ENCODE measurements at regions not wholly inside any gene's neighbourhood (a gene's known extent, or its start where the extent isn't known, plus 50 kb on each side); places are given as distances from the start of the nearest gene placed in this dataset.

DNA sequence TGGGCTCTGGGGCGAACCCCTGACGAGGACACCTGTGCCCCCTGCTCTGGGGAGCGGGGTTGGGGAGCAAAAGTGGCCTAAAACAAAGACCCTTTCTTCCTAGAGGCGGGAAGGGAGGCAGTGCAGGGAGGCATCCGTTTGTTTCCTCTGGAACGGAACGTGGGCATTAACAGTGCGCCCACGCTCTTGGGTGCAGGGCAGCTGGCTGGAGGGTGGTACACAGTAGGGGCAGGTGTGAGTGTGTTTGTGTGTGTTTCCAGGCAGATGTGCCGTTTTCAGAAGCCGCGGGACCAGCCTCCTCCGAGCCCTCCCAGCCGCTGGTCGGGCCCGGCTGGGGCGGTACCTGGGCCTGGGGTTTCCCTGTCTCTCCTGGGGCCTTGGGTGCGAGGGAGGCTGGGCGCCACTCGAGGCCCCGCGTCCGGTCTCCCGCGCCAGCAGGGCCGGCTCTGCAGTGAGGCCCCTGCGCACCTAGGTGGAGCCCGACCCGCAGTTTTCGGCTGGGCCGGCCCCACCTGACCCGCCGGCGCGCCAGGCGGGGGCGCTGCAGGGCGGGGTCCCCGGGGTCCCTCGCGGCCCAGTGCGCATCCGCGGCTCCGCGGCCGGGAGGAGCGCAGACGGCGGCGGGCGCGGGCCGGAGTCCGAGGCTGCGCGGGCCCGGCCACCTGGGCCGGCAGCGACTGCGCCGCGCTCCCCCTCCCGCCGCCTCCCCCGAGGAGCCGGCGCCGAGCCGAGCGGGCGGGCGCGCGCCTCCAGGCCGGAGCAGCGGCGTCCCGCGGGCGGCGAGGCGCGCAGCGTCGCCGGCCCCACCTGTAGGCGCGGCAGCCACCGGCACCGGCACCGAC is 1252.7 kb downstream of the BRD1 start (continued):
- TF ChIP-seq, protein P1, sequence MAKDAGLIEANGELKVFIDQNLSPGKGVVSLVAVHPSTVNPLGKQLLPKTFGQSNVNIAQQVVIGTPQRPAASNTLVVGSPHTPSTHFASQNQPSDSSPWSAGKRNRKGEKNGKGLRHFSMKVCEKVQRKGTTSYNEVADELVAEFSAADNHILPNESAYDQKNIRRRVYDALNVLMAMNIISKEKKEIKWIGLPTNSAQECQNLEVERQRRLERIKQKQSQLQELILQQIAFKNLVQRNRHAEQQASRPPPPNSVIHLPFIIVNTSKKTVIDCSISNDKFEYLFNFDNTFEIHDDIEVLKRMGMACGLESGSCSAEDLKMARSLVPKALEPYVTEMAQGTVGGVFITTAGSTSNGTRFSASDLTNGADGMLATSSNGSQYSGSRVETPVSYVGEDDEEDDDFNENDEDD (CRISPR knock-in tag; IDR thresholded peaks at IDR 0.05; ENCODE audit: borderline replicate concordance) = no peak
- TF ChIP-seq PHF21A (CRISPR knock-in tag; IDR thresholded peaks at IDR 0.05) = no peak
- TF ChIP-seq ARHGAP35 (CRISPR knock-in tag; IDR thresholded peaks at IDR 0.05; ENCODE audit: borderline replicate concordance) = no peak
- TF ChIP-seq KDM6A (CRISPR knock-in tag; IDR thresholded peaks at IDR 0.05; ENCODE audit: low read depth) = no peak
- TF ChIP-seq ZNF605 (CRISPR knock-in tag; IDR thresholded peaks at IDR 0.05) = no peak
- no peak for TF ChIP-seq RARA (CRISPR knock-in tag; IDR thresholded peaks at IDR 0.05)
- no peak for TF ChIP-seq WIZ (CRISPR knock-in tag; IDR thresholded peaks at IDR 0.05)
- peak; percentile 48; the same call in 1 of the 2 replicates for TF ChIP-seq GABPB1 (CRISPR knock-in tag; IDR thresholded peaks at IDR 0.05)
- TF ChIP-seq ZBTB7B (CRISPR knock-in tag; IDR thresholded peaks at IDR 0.05) = 0 out of 2 replicates have a peak, but pooled peaks have one; percentile 44
- no peak for TF ChIP-seq ZNF317 (CRISPR knock-in tag; IDR thresholded peaks at IDR 0.05)
- TF ChIP-seq ZNF761 (CRISPR knock-in tag; conservative IDR thresholded peaks at IDR 0.05) = 0 out of 2 replicates have a peak, but pooled peaks have one; percentile 28
- no peak for TF ChIP-seq KLF9 (CRISPR knock-in tag; IDR thresholded peaks at IDR 0.05; ENCODE audit: low read depth)
- no peak for TF ChIP-seq POLR2G (IDR thresholded peaks at IDR 0.05; ENCODE audit: low read depth, low read length)
- TF ChIP-seq ZNF619 (CRISPR knock-in tag; IDR thresholded peaks at IDR 0.05) = no peak
- no peak for TF ChIP-seq ZBTB21 (CRISPR knock-in tag; IDR thresholded peaks at IDR 0.05)
- no peak for TF ChIP-seq ZNF773 (CRISPR knock-in tag; IDR thresholded peaks at IDR 0.05; ENCODE audit: borderline replicate concordance)
- TF ChIP-seq, protein P2, sequence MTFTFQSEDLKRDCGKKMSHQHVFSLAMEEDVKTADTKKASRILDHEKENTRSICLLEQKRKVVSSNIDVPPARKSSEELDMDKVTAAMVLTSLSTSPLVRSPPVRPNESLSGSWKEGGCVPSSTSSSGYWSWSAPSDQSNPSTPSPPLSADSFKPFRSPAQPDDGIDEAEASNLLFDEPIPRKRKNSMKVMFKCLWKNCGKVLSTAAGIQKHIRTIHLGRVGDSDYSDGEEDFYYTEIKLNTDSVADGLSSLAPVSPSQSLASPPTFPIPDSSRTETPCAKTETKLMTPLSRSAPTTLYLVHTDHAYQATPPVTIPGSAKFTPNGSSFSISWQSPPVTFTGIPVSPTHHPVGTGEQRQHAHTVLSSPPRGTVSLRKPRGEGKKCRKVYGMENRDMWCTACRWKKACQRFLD (CRISPR knock-in tag; IDR thresholded peaks at IDR 0.05; ENCODE audit: borderline replicate concordance) = no peak
- no peak for TF ChIP-seq CC2D1A (CRISPR knock-in tag; IDR thresholded peaks at IDR 0.05)
- no peak for TF ChIP-seq ZBTB7A (CRISPR knock-in tag; IDR thresholded peaks at IDR 0.05)
- no peak for TF ChIP-seq ZNF256 (CRISPR knock-in tag; conservative IDR thresholded peaks at IDR 0.05)
- no peak for TF ChIP-seq GZF1 (CRISPR knock-in tag; IDR thresholded peaks at IDR 0.05)
- TF ChIP-seq RNF2 (conservative IDR thresholded peaks at IDR 0.05; ENCODE audit: low read depth) = 0 out of 2 replicates have a peak, but pooled peaks have one; percentile 19
- no peak; the same call in 1 of the 2 replicates for TF ChIP-seq SMC3 (IDR thresholded peaks at IDR 0.05; ENCODE audit: low read length)
- TF ChIP-seq, protein P3, sequence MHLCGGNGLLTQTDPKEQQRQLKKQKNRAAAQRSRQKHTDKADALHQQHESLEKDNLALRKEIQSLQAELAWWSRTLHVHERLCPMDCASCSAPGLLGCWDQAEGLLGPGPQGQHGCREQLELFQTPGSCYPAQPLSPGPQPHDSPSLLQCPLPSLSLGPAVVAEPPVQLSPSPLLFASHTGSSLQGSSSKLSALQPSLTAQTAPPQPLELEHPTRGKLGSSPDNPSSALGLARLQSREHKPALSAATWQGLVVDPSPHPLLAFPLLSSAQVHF (CRISPR knock-in tag; IDR thresholded peaks at IDR 0.05) = no peak
- TF ChIP-seq SATB2 (CRISPR knock-in tag; IDR thresholded peaks at IDR 0.05) = no peak
- no peak for TF ChIP-seq PHB2 (IDR thresholded peaks at IDR 0.05; ENCODE audit: partially characterized antibody)
- no peak for TF ChIP-seq NFATC3 (CRISPR knock-in tag; IDR thresholded peaks at IDR 0.05)
- TF ChIP-seq SP4 (CRISPR knock-in tag; IDR thresholded peaks at IDR 0.05) = peak; percentile 51; the same call in 1 of the 2 replicates

All from HepG2 (cell line).